Neural cell (in vitro differentiated cells): ENCODE measurements at regions not wholly inside any gene's neighbourhood (a gene's known extent, or its start where the extent isn't known, plus 50 kb on each side); places are given as distances from the start of the nearest gene placed in this dataset.

Experiments used
- H2AFZ ChIP-seq: fragments of 200-600, 300-800 bp; sonication (generic), shearing (Covaris generic); 2 replicates; pipeline ENCODE4 v1.6.0; 2014; ENCODE audit warnings: low read depth, mild to moderate bottlenecking, antibody characterized with exemption, low read length, moderate library complexity
- H3F3A ChIP-seq: fragments of 200-600 bp; shearing (Covaris generic); 2 replicates; pipeline ENCODE4 v1.6.1; 2016; ENCODE audit warnings: mild to moderate bottlenecking, moderate library complexity, mixed read lengths, antibody characterized with exemption, low read length; ENCODE audit not compliant: insufficient read depth, poor library complexity, severe bottlenecking
- H3K27ac ChIP-seq: fragments of 200-600, 300-800 bp; sonication (generic), shearing (Covaris generic); 2 replicates; pipeline ENCODE4 v1.5.1; 2014; ENCODE audit warnings: mild to moderate bottlenecking, low read length, moderate library complexity
- H3K27me3 ChIP-seq: fragments of 300-800, 200-600 bp; sonication (generic), shearing (Covaris generic); 2 replicates; pipeline ENCODE4 v1.6.0; 2014; ENCODE audit warnings: mild to moderate bottlenecking, low read depth, low read length, moderate library complexity; ENCODE audit not compliant: insufficient read depth
- H3K36me3 ChIP-seq: fragments of 300-800, 200-600 bp; sonication (generic), shearing (Covaris generic); 2 replicates; pipeline ENCODE4 v1.5.1; 2014; ENCODE audit warnings: mild to moderate bottlenecking, antibody characterized with exemption, low read length, moderate library complexity; ENCODE audit not compliant: insufficient read depth
- H3K4me2 ChIP-seq: fragments of 300-800, 200-600 bp; sonication (generic), shearing (Covaris generic); 2 replicates; pipeline ENCODE4 v1.6.0; 2014; ENCODE audit warnings: mild to moderate bottlenecking, low read length
- H3K4me3 ChIP-seq: fragments of 300-800, 200-600 bp; sonication (generic), shearing (Covaris generic); 2 replicates; pipeline ENCODE4 v1.5.1; 2014; ENCODE audit warnings: mild to moderate bottlenecking, low read length, moderate library complexity
- H3K79me2 ChIP-seq: fragments of 200-600 bp; shearing (Covaris generic); replicated peaks from 2 replicates; pipeline ENCODE4 v1.6.0; 2014; ENCODE audit warnings: mild to moderate bottlenecking, low read length, moderate library complexity; ENCODE audit not compliant: insufficient read depth
- H3K9ac ChIP-seq: fragments of 300-800, 200-600 bp; sonication (generic), shearing (Covaris generic); 2 replicates; pipeline ENCODE4 v1.6.1; 2016; ENCODE audit warnings: mild to moderate bottlenecking, low read length, mixed read lengths
- H3K9me2 ChIP-seq: fragments of 200-600 bp; shearing (Covaris generic); 2 replicates; pipeline ENCODE4 v1.6.1; 2016; ENCODE audit warnings: mild to moderate bottlenecking, low read length, mixed read lengths; ENCODE audit not compliant: insufficient read depth
- H3K9me3 ChIP-seq: fragments of 200-600, 300-800 bp; sonication (generic), shearing (Covaris generic); 2 replicates; pipeline ENCODE4 v1.6.1; 2016; ENCODE audit warnings: mild to moderate bottlenecking, mixed run types, low read length, moderate library complexity, mixed read lengths
- H4K20me1 ChIP-seq: fragments of 200-600 bp; shearing (Covaris generic); 2 replicates; pipeline ENCODE4 v1.6.1; 2016; ENCODE audit warnings: mild to moderate bottlenecking, mixed run types; ENCODE audit not compliant: insufficient read depth
- EP300 ChIP-seq: fragments of 450-650 bp; conservative IDR thresholded peaks from 2 replicates; pipeline ENCODE4 v1.6.1; 2014; ENCODE audit warnings: antibody characterized with exemption, mild to moderate bottlenecking, moderate library complexity; ENCODE audit not compliant: poor library complexity, severe bottlenecking
- EZH2 ChIP-seq: fragments of 200-600, 300-800 bp; shearing (Covaris generic), sonication (generic); IDR thresholded peaks from 2 replicates; pipeline ENCODE4 v1.6.1; 2014; ENCODE audit warnings: antibody characterized with exemption, low read length, borderline replicate concordance, mild to moderate bottlenecking; ENCODE audit not compliant: insufficient read depth, poor library complexity, severe bottlenecking
- MXI1 ChIP-seq: fragments of 450-650 bp; conservative IDR thresholded peaks from 2 replicates; pipeline ENCODE4 v1.6.1; 2014; ENCODE audit warnings: antibody characterized with exemption, mild to moderate bottlenecking; ENCODE audit not compliant: poor library complexity, severe bottlenecking
- POLR2AphosphoS5 ChIP-seq: IDR thresholded peaks from 2 replicates; pipeline ENCODE4 v1.6.1; 2012
- RAD21 ChIP-seq: fragments of 450-650 bp; conservative IDR thresholded peaks from 2 replicates; pipeline ENCODE4 v1.6.1; 2014; ENCODE audit warnings: antibody characterized with exemption, mild to moderate bottlenecking, moderate library complexity
- SMC3 ChIP-seq: fragments of 450-650 bp; conservative IDR thresholded peaks from 2 replicates; pipeline ENCODE4 v1.6.1; 2014; ENCODE audit warnings: antibody characterized with exemption, mild to moderate bottlenecking, moderate library complexity; ENCODE audit not compliant: poor library complexity
- TAF1 ChIP-seq: IDR thresholded peaks from 2 replicates; pipeline ENCODE4 v1.6.1; 2012; ENCODE audit warnings: low read depth
- TF ChIP-seq, protein P1 (sequence below): IDR thresholded peaks from 2 replicates; pipeline ENCODE4 v1.6.1; 2012; ENCODE audit warnings: borderline replicate concordance
- TF ChIP-seq, protein P2 (sequence below): fragments of 450-650 bp; IDR thresholded peaks from 2 replicates; pipeline ENCODE4 v1.5.1; 2014; ENCODE audit warnings: antibody characterized with exemption, mild to moderate bottlenecking, moderate library complexity; ENCODE audit not compliant: poor library complexity, severe bottlenecking

DNA sequence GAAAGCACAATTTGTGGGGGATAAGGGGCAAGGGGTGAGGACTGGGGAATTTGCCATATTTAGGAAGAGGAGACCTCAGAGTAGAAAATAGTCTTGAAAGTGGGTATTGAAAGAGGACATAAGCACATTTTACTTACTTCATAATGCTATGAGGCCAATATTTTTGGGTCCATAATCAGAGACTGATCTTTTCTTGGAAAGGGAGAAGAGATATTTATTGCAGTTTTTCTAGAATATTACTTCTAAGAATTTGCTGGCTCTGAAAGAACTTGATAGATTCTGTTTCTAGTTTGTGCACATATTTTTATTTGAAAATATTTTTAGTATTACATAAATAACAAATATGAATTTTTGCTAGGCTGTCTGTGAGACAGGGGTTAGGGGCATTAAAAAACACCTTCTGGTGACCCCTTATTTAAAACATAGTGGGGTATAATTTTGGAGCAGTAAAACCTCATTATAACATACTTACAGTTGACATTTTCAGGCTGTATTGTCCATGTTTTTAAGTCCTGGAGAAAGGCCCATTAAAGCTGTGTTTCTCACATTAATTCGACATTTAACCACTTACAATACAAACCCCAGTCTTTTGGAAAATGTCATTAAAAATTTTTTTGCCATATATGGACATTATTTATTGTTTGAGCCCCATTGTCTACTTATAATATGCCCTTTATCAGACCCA lies 118.9 kb upstream of the NFIB start:
- H3K9me2 ChIP-seq, result no peaks in the 10 kb centered on the region
- H3K27me3 ChIP-seq, result no peaks in the 10 kb centered on the region
- H3K79me2 ChIP-seq, result no peaks in the 10 kb centered on the region
- no peaks in the 10 kb centered on the region for H3K9me3 ChIP-seq
- no peaks in the 10 kb centered on the region for H3K36me3 ChIP-seq
- no peak overlapping the region for H3K27ac ChIP-seq
- no peaks in the 10 kb centered on the region for H4K20me1 ChIP-seq
- no peak overlapping the region for H3K9ac ChIP-seq
- no peak for TF ChIP-seq TAF1
- no peak for TF ChIP-seq EZH2
- TF ChIP-seq SMC3, result no peak
- TF ChIP-seq RAD21, result no peak
- TF ChIP-seq EP300, result no peak
- TF ChIP-seq POLR2AphosphoS5, result no peak
- TF ChIP-seq, protein P1, sequence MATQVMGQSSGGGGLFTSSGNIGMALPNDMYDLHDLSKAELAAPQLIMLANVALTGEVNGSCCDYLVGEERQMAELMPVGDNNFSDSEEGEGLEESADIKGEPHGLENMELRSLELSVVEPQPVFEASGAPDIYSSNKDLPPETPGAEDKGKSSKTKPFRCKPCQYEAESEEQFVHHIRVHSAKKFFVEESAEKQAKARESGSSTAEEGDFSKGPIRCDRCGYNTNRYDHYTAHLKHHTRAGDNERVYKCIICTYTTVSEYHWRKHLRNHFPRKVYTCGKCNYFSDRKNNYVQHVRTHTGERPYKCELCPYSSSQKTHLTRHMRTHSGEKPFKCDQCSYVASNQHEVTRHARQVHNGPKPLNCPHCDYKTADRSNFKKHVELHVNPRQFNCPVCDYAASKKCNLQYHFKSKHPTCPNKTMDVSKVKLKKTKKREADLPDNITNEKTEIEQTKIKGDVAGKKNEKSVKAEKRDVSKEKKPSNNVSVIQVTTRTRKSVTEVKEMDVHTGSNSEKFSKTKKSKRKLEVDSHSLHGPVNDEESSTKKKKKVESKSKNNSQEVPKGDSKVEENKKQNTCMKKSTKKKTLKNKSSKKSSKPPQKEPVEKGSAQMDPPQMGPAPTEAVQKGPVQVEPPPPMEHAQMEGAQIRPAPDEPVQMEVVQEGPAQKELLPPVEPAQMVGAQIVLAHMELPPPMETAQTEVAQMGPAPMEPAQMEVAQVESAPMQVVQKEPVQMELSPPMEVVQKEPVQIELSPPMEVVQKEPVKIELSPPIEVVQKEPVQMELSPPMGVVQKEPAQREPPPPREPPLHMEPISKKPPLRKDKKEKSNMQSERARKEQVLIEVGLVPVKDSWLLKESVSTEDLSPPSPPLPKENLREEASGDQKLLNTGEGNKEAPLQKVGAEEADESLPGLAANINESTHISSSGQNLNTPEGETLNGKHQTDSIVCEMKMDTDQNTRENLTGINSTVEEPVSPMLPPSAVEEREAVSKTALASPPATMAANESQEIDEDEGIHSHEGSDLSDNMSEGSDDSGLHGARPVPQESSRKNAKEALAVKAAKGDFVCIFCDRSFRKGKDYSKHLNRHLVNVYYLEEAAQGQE, result no peak
- TF ChIP-seq, protein P2, sequence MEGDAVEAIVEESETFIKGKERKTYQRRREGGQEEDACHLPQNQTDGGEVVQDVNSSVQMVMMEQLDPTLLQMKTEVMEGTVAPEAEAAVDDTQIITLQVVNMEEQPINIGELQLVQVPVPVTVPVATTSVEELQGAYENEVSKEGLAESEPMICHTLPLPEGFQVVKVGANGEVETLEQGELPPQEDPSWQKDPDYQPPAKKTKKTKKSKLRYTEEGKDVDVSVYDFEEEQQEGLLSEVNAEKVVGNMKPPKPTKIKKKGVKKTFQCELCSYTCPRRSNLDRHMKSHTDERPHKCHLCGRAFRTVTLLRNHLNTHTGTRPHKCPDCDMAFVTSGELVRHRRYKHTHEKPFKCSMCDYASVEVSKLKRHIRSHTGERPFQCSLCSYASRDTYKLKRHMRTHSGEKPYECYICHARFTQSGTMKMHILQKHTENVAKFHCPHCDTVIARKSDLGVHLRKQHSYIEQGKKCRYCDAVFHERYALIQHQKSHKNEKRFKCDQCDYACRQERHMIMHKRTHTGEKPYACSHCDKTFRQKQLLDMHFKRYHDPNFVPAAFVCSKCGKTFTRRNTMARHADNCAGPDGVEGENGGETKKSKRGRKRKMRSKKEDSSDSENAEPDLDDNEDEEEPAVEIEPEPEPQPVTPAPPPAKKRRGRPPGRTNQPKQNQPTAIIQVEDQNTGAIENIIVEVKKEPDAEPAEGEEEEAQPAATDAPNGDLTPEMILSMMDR, result no peak
- no peak for TF ChIP-seq MXI1
- H3K4me2 ChIP-seq, result no peak overlapping the region
- H3K4me3 ChIP-seq, result no peak overlapping the region
- H3F3A ChIP-seq, result no peaks in the 10 kb centered on the region
- no peak overlapping the region for H2AFZ ChIP-seq

DNA sequence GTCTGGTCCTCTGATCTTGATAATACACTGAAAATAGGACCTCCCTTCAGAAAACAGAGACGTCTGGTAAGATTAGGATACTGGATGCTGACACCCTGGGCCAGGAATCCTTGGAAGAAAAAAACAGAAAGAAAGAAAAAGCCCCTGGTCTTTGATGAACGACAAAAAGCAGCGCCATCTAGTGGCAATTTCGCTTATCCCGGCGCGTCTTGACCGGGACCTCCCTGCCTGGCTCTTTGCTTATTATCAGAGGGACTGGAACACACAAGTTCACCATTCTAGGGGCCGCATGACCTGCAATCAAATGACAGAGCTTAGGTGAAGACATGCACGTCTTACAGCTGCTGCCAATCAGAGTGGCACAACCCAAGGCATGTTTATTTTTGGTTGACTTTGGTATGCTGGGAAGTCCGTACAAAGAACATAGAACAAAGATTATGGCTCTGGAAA lies 114.9 kb upstream of the NFIB start:
- Histone ChIP-seq H3K4me3 (no peak overlapping the region), H3K27me3 (no peaks in the 10 kb centered on the region), H3K4me2 (no peak overlapping the region), H3K9ac (no peak overlapping the region), H3K9me2 (no peaks in the 10 kb centered on the region), H3K36me3 (no peaks in the 10 kb centered on the region), H4K20me1 (no peaks in the 10 kb centered on the region), H3K79me2 (no peaks in the 10 kb centered on the region), H3K27ac (no peak overlapping the region), H3F3A (no peaks in the 10 kb centered on the region), H2AFZ (no peak overlapping the region), H3K9me3 (no peaks in the 10 kb centered on the region)
- TF ChIP-seq SMC3 (peak; percentile 65), POLR2AphosphoS5 (no peak), EP300 (no peak), RAD21 (peak; percentile 56)
- TF ChIP-seq, protein P2, result peak; percentile 66
- TF ChIP-seq, protein P1, result no peak
